SIG-M5 treated with dmso at 0.1 percent for 504 hours (cell line): ENCODE measurements at regions not wholly inside any gene's neighbourhood (a gene's known extent, or its start where the extent isn't known, plus 50 kb on each side); places are given as distances from the start of the nearest gene placed in this dataset.
A peak's percentile ranks its signal among the peaks of the same experiment; 100 is the strongest.
"Not testable (repeated sequence)": the region's sequence is repeated elsewhere in the genome, so short reads cannot be mapped to it uniquely, and the experiment has no call there.

Source experiments
- DNase-seq: peaks from one replicate; lab custom pipeline; 2025; ENCODE audit not compliant: unreplicated experiment; lab: John Stamatoyannopoulos, UW

DNA sequence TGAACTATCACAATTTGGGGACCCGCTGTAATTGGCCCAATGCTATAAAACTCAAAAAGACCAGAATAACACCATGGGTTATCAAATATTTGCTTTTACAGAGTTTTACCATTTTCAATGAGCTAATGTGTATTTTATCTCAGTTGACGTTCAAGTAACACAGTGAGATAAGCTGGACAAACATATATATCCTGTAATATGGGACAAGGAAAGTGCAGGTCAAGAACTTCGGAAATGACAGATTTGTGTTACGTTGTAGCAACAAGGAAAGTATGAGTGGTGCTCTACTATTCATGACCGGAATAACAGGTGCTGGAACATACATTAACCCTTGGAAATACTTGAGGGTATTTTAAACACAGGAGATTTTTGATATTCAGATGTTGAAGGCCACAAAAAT is 566.4 kb upstream of the FLRT2 start:
- no peak for DNase-seq

DNA sequence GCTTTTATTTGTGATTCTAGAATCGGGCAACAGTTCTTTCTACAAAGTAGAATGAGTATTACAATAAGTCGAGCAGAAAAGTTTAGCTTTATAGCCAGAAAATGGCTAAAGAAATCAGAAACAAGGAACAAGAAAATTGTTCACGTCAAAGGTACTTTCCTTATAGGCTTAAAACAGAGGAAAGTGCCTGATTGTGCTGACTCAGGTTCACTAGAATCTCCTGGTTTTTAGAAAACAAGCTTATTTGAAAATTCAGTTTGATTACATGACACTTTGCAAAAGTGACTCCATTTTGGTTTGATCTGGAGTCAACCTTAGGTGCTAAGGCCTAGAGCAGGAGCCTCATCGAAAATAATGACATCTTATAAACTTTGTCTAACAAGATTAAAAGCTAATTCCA is 564.7 kb upstream of the FLRT2 start:
- no peak for DNase-seq

DNA sequence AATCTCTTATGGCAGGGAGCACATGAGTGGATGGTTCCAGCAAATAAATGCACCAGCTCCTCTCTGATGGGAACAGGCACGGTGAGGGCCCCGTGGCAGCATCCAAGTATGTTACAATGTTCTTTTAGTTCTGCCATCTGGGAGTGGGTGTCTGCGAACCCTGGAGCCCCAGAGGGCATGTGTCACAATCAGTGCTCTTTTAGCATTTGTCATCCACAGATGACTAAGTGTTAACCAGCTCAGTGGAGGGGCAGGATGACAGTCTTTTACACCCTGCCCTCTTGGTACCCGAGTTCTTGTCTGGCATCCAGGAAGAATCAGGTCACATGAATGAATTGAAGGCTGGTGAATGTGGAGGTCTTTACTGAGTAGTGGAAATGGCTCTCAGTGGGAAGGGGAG is 560.4 kb upstream of the FLRT2 start:
- DNase-seq, result no peak

DNA sequence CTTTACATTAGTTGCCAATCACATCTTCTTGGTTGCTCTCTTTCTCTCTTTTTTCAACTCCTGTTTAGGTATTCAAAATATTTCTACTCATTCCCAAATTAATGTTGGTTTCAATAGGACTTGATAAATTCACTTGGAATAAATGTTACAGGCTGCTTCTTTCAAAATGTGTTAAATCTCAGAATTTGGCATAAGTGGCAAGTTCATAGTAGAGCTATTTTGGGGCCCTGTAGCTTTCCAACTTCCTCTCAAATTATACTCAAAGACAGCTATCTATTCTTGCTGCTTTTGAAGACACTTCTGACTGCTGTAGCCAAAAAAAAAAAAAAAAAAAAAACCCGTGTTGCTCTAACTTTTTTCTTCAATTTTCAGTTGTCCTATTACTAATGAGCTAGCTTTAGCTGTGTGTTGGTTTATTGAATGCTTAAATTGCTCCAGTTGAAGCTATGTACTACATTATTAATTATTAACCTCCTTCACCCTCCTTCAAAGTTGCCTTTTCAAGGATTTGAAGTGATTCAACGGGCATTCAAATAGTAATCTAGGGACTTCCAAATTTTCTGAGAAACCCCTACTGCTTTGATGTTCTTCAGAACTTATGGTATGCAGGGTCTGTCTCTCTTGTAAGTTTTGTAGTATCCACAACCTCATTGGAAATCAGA is 554.6 kb upstream of the FLRT2 start:
- DNase-seq, result no peak

DNA sequence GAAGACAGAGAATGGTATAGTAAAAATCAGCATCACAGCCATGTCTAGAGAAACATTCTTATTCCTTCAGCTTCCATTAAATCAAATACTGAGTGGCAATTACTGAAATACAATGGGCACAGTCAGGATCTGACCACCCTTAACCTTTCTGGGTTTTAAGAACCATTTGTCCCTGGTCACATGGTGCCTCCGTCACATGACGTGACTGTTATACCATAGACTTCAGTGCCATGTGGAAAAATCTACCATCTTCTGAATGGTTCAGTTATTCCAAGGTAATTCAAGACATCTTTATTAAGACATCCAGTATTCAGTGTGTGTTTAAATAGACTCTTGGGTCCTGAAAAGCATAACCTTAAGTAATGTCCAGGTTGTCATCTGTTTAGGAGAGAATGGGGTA is 553.1 kb upstream of the FLRT2 start:
- DNase-seq, result no peak

DNA sequence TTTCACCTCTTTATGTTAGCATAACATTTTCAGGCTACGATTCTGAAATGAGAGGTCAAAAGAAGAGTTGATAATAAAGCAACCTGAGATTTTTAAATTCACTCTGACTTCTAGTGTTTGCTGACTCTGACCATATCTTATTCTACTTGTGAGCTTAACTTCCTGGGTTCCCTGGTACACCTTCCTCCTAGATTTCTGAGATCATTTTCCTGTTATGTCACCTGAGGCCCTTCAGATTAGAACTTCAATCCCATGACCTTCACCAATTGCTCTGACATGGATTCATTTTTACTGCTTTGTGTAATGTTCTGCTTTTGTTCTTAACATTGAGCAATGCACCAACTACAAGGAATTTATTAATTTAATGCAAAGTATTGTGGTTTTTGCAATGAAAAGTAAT is 542.9 kb upstream of the FLRT2 start:
- DNase-seq, result no peak

DNA sequence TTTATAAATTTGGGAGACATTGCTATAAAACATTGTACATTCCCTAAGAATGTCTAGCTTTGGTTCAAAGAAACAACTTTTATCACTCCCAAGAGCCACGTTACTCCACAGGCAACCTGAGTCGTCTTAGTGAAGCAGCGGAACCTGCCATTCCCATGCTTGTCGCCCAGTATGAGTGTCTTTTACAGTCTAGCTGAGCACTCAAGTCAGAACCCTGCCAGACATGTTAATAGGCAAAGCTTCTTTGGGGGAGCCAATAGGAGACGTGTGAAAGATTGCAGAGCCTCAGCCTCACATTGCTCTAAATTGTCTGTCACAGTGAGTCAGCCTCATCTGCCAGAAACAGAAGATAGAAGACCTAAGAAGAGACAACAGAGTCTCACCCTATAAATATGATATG is 541.6 kb upstream of the FLRT2 start:
- DNase-seq, result no peak

DNA sequence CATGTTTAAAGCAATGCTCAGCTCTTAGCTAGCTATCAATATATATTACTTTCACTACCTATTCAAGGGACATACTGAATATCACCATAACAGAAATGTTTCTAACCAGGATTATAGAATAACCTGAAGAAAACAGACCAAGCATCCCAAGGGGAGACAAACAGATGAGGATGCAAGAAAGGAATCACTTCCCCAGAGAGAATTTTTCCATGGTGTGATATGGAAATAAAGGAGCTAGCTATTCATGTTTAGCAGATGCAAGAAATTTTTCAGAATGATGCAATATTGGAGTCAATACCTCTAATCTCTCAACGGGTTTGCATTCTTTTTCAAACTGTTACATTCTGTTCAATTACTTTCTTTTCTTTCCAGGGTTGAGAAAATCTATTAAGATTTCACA is 538.9 kb upstream of the FLRT2 start:
- DNase-seq, result no peak

DNA sequence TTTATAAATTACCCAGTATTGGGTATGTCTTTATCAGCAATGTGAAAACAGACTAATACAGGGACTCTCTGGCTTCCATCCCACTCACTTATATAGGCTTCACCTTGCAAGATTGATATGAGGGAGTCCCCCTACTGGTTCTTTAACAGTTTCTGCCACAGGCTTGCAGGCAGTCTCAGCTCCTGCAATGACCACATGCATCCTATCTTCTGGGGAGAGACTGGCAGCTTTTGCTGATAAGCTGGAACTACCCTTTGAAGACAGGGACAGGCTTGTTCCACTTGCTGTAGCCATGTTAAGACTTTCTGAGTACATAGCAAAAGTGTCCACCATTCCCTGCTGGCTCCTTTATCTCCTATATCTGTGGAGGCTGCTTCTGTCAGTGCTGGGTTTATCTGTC is 531.7 kb upstream of the FLRT2 start:
- DNase-seq, result no peak

DNA sequence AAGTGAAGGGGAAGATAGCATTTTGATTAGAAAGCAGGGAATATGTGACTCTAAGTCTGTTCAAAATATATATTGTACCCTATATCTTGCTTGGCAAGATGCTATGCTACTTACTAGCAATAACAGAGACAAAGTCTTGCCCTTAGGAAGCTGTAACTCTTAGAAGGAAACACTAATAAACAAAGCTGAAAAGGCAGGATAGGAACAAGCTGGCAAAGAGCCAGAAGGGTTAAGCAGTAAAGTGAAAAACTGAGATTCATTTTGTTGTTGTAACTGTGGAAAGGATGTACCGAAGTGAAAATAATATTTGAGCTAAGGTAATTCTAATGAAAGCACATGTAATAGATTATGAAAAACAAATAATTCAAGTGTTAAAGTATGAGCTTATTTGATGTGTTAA is 527.1 kb upstream of the FLRT2 start:
- no peak for DNase-seq

DNA sequence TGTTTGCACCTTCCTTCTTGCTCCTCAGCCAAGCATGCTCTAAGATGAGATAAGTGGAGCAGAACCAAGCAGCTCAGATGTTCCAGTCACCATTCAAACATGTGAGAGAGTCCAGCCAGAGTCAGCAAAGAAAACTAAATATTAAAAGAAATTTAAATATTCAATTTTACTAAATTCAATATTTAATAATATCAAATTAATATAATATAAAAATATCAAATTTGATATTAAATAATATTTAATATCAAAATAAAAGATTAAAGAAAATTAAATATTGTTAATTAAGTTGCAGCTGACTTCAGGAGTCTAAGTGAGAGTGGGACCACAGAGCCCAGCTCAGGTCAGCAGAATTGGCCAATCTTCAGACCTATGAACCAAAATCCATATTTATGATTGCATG is 526.1 kb upstream of the FLRT2 start:
- no peak for DNase-seq

DNA sequence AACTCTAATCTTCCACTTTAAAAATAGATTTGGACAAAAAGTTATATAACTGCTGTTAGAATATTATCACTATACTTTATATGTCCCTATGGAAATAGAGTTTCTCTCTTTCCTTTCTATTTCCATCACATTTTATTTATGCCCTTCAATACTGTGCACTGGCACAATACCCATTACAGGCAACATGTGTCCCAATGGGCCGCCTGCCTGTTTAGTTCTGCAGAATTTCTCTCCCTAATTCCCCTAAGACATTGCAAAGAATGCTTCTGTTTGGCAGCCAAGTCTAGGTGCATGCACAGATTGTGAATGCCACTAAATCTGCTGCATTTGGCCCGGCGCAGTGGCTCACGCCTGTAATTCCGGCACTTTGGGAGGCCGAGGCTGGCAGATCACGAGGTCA is 520.4 kb upstream of the FLRT2 start:
- DNase-seq, result no peak

DNA sequence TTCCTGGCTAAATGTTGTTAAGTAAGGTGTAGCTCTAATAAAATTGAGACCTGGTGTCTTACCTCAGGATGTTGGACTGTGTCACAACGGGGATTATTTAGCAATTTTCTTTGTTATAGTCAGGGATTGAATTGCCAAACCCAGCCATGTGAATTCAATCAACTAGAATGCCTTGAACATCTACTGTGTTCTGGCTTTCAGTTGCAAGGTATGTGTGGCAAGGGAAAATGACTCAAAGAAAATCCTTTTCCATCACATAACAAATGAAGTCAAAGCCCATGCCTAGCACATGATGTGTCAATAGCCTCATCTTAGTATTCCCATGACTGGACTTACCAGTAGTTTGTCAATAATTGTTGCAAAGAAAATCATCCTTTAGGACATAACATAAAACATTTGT is 519.8 kb upstream of the FLRT2 start:
- no peak for DNase-seq

DNA sequence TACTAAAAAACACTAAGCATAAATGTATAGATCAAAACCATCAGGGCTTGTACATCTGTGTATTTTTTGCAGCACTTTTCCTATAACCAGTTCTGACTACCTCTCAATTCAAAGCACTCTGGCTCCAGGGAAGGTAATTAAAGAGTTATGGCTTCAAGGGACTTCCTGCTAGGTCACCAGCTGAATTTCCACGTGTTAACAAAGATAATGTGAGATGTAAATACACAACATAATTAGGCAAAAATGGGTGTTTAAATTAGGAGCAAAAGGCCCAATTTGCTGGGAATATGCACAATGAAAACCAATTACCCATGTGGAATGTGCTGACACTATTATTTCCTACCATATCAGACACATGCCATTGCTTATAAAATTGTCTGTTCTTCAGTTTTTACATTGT is 513.4 kb upstream of the FLRT2 start:
- DNase-seq, result no peak

DNA sequence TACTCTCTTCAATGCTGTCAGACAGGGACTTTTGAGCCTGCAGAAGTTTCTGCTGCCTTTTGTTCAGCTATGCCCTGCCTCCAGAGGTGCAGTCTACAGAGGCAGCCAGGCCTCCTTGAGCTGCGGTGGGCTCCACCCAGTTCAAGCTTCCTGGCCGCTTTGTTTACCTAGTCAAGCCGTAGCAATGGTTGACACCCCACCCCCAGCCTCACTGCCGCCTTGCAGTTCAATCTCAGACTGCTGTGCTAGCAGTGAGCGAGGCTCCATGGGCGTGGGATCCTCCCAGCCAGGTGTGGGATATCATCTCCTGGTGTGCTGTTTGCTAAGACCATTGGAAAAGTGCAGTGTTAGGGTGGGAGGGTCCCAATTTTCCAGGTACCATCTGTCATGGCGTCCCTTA is 506.1 kb upstream of the FLRT2 start:
- not testable (repeated sequence) for DNase-seq

DNA sequence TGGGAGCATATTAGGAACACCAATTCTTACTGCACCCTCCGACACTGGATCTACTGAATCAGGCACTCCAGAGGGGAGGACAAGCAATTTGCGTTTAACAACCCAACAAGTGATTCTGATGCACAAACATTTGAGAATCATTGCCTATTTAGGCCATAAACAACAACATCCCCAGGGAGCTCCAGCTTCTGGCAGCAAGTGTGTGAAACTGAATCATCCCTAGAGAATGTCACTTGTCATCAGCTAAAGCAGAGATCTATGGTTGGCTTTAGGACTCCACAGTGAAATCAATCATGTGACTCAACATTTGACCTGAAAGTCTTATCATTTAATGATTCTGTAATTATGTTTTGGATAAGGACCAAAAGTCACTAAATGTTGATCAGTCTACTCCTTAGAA is 505.0 kb upstream of the FLRT2 start:
- DNase-seq, result no peak

DNA sequence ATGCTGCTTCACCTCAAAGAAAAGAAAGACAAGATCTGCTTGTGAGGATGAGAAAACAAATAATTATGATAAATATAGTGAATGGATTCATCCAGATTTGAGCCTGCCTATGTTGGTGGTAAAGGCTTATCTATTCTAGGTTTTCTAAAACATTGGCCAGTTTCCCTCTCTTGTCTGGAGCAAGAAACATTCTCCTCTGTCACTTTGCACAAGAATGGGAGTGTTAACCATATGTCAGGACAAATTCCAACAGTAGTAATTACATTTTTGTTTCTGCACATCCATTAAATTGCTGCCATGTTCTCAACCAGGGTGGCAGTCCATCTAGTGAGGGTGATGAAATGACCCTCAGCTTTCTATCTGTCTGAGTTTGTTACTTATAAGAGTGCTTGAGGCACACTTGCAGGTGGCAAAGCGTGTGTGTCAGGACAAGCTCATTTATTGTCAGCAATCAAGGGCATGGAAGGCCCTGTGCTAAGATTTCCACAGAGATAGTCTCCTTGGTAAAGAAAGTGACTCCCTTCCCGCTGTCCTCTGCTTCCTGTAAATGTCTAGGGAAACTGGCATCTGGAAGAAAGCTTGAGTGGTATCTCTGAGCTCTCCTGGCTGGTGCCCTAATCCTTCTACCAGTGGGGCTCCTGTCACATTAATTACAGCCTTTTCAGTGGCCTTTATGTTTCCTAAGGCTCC is 502.1 kb upstream of the FLRT2 start:
- DNase-seq, result no peak

DNA sequence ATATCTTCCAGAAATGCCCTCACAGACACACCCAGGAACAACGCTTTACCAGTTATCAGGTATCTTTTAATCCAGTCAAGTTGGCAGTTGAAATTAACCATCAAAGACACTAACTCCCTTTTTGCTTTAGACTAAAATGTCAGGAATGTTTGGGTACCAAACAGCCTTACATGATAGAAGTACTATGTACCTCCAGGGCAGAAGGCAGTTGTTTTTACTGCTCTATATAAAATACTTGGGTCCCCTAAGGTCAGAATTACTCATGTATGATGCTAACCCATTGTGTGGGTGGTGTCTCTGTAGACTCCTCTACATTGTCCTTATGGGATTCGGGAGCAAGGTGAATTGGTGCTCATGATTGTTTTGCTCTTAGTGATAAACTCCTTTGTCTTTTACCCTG is 492.5 kb upstream of the FLRT2 start:
- DNase-seq, result no peak

DNA sequence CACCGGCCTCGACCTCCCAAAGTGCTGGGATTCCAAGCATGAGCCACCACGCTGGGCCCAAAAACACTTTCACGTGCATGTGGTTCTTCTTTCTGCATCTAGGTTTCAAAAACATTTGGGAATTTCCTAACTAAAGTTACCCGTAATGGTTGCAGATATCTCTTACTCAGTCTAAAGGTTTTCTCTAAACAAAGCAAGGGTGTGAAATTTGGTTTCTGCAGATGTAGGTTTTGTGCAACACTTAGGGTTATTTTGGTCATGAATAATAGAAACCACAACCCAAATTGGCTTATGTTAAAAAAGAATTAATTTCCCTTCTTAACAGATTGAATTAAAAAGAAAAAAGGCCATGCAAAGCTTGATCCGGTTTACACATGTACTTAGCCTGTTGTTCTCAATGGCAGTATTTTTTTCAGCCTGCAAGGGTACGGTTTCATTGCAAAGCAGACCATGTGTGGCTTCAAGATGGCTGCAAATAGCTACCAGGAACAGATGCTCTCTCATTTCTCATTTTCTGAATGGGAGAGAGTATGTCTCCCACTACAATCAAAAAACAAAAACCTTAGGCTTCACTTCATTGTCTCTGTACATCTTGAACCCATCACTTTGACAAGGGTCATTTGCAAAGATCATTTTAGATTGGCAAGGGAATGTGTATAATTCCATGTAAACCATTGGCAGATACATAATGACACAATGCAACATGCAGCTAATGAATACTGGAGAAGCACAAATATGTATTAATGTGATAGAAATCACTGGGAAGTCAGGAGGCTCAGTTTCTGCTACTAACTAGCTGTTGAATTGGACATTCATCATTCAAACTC is 491.2 kb upstream of the FLRT2 start:
- DNase-seq, result peak; percentile 3

DNA sequence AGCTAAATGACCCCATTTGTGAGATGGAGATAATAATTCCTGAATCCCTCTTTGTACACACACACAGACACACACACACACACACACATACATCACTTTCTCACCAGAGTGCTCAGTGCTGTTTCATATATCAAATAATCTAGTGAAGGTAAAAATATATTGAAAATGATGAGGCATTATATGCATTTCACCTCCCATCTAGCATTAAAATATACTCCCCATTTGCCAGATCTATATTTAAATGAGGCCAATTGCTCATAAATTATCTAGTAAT is 490.7 kb upstream of the FLRT2 start:
- DNase-seq, result no peak

DNA sequence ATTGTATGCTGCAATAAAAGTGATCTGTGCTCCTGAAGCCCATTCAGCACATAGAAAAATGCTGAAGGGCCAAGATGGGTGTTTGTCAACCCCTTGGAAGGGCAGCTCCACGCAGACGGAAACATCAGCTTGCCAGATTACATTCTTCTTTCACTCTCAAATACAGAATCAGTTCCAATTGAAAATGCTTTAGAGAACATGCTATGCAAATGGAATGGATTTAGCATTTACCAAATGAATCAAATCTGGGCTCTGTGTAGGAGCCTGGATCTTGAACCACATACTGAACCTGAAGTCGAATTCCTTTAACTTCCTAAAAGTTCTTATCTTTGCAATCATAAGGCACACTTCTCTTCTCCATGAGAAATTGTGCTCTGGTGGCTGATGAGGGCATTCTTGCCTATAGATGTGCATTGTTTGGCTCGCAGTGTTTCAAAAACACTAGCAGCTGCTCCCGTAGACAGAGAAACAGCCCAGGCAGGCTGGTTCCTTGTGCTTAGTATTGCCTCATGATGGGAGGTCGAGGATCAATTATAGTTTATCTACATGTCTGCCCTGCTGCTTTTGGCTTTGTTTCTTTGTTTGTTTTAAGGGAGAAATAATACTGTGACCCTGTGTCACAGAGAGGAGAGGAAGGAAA is 489.8 kb upstream of the FLRT2 start:
- no peak for DNase-seq

DNA sequence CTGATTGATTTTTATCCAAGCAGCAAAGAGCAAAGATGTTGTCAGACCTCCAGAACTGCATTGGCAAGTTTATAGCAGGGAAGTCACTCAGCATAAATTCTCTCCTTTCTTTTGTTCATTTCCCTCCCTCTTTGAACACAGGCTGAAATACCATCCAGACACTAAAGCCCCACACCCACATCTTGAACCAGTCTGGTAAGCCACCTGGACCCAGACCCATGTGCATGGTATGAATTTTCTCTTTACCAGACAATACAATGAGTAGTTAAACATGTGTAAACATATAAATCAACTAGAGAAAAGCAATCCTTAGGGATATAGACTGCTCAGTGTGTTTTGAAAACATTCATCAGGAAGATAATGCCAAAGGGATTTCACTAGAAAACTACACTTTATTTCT is 488.3 kb upstream of the FLRT2 start:
- DNase-seq, result no peak
